ENCODE measurements at regions not wholly inside any gene's neighbourhood (a gene's known extent, or its start where the extent isn't known, plus 50 kb on each side); places are given as distances from the start of the nearest gene placed in this dataset.

DNA sequence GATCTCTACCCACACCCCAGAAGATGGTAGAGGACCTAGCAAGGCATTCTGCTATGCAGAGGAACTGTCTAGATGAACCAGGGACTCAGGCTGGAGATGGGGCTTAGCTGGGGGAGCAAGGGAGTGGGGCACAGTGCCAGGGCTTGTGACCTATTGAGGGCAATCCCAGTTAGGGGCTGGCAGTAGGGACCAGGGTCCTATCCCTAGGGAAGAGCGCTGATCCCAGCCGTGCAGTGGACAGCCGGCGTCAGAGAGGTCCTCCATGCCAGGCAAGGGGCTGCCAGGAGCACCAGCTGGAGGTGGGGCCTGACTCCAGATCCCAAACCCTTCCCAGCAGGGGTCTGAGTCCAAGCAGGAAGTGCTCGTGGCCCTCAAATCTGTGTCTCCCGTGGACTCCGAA is 52.7 kb upstream of the NEURL1B start:
- no peaks in the 10 kb centered on the region for H3K27me3 ChIP-seq (ENCODE audit: insufficient read depth, low read length, poor library complexity, severe bottlenecking)

DNA sequence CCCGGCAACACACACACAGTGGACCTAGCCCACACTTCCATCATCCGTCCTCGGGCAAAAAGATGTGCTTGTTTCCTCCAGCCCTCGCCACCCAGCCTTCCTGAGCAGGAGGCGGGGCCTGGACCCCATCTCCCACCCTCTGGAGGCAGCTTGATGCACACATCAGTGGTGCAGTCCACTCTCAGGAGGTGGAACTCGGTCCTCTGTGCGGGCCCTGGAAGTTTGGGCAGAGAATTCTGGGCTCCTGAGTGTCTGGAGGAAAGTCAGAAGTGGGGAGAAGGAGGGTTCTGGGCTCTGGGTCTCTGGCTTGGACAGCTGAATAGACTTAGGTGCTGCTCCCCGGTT is 54.0 kb upstream of the NEURL1B start:
- H3K4me3 Mint-ChIP-seq: no peak overlapping the region
- CTCF ChIA-PET: no interaction called here
- H3K27me3 Mint-ChIP-seq: peaks cover 9 to 35% of the 10 kb centered on the region in 2 donors

More for the DNA sequence above, 52.7 kb upstream of the NEURL1B start:
- DNase-seq: no peak
- H3K4me1 Mint-ChIP-seq: no peaks in the 10 kb centered on the region
- no peaks in the 10 kb centered on the region for H3K4me1 ChIP-seq (ENCODE audit: insufficient read depth, low read length)
- H3K36me3 ChIP-seq (ENCODE audit: insufficient read depth, low read length): no peaks in the 10 kb centered on the region
- no peaks in the 10 kb centered on the region for H3K9me3 ChIP-seq (ENCODE audit: low read length)
- no peaks in the 10 kb centered on the region for H3K36me3 Mint-ChIP-seq
- no peaks in the 10 kb centered on the region for H3K9me3 Mint-ChIP-seq
- ChIA-PET POLR2A (no interaction called here), CTCF (no interaction called here)
- H3K4me3 Mint-ChIP-seq: no peak overlapping the region
- H3K27ac ChIP-seq (ENCODE audit: low read depth, low read length): no peak overlapping the region
- no peak overlapping the region for H3K4me3 ChIP-seq (ENCODE audit: low read length)
- H3K27me3 Mint-ChIP-seq: peaks cover 5 to 24% of the 10 kb centered on the region in 2 donors
- no peak overlapping the region for H3K27ac Mint-ChIP-seq

DNA sequence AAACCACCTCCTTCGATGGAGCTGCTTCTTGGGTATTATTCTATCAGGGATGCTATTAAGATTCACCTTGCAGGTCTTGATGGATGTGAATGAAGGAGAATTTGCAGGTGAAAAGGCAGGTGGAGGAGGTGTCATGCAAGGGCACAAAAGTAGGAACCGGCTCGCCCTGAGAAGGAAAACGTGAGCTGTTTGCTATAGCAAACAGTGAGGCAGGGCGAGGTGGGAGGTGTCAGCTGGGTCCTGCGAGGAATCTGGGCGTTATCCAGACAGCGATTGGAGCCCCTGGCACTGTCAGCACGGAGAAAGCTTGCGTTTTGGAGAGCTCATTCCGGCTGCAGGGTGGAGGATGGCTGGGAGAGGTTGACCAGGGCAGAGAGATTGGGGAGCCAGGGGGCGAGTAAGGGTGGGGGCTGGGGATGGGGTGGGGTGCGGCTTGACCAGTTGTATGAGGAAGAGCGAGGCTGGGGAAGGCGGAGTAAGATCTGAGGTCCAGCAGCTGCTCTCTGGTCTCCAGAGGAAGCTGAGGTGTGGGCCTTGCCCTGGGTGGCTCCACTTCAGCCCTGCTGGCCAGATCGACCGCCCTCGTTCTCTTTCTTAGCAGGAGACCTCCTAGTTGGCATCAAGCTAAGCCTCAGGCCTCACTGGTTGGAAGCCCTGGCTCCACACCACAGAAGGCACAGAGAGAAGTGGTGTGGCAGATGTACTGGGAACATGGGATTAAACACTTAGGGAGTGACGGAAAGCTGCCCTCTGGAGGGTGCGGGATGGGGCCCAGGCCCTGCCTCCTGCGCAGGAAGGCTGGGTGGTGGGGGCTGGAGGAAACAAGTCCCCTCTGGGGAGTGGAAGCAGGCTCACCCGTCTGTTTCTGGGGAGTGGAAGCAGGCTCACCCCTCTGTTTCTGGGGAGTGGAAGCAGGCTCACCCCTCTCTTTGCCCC is 54.7 kb upstream of the NEURL1B start:
- H3K9me3 Mint-ChIP-seq: no peaks in the 10 kb centered on the region
- no peak overlapping the region for H3K27ac ChIP-seq (ENCODE audit: low read depth, low read length)
- H3K4me1 ChIP-seq (ENCODE audit: insufficient read depth, low read length): no peaks in the 10 kb centered on the region
- no peaks in the 10 kb centered on the region for H3K9me3 ChIP-seq (ENCODE audit: low read length)
- peaks cover 9 to 35% of the 10 kb centered on the region in 2 donors for H3K27me3 Mint-ChIP-seq
- no peak for DNase-seq
- CTCF ChIA-PET: no interaction called here
- POLR2A ChIA-PET: no interaction called here
- H3K27me3 ChIP-seq (ENCODE audit: insufficient read depth, low read length, poor library complexity, severe bottlenecking): no peaks in the 10 kb centered on the region
- H3K4me1 Mint-ChIP-seq: no peaks in the 10 kb centered on the region
- H3K4me3 Mint-ChIP-seq: no peak overlapping the region
- no peaks in the 10 kb centered on the region for H3K36me3 ChIP-seq (ENCODE audit: insufficient read depth, low read length)
- no peaks in the 10 kb centered on the region for H3K36me3 Mint-ChIP-seq
- no peak overlapping the region for H3K4me3 ChIP-seq (ENCODE audit: low read length)
- no peak overlapping the region for H3K27ac Mint-ChIP-seq

More for the DNA sequence above, 54.0 kb upstream of the NEURL1B start:
- H3K36me3 Mint-ChIP-seq: no peaks in the 10 kb centered on the region
- POLR2A ChIA-PET: no interaction called here
- H3K27ac ChIP-seq (ENCODE audit: low read depth, low read length): no peak overlapping the region
- no peaks in the 10 kb centered on the region for H3K36me3 ChIP-seq (ENCODE audit: insufficient read depth, low read length)
- H3K27me3 ChIP-seq (ENCODE audit: insufficient read depth, low read length, poor library complexity, severe bottlenecking): no peaks in the 10 kb centered on the region
- no peaks in the 10 kb centered on the region for H3K9me3 ChIP-seq (ENCODE audit: low read length)
- H3K27ac Mint-ChIP-seq: peak overlapping the region in 1 of 8 donors; percentile 55
- no peaks in the 10 kb centered on the region for H3K4me1 Mint-ChIP-seq
- no peaks in the 10 kb centered on the region for H3K4me1 ChIP-seq (ENCODE audit: insufficient read depth, low read length)
- no peak overlapping the region for H3K4me3 ChIP-seq (ENCODE audit: low read length)
- no peak for DNase-seq
- H3K9me3 Mint-ChIP-seq: no peaks in the 10 kb centered on the region

DNA sequence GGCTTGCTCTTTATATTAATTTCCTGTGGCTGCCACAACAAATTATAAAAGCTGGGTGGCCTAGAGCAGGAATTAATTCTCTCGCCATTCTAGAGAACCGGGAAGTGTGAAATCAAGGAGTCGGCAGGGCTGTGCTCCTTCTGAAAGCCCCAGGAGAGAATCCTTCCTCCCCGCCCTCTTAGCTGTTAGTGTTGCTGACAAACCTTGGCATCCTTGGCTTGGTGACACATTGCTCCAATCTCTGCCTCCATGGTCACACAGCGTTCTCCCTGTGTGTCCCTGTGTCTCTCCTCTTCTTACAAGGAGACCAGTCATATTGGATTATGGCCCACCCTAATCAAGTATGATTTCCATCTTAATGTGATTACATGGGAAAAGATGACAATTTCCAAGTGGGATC is 55.9 kb upstream of the NEURL1B start:
- H3K27me3 Mint-ChIP-seq: peaks cover 11 to 40% of the 10 kb centered on the region in 2 donors
- no peaks in the 10 kb centered on the region for H3K9me3 Mint-ChIP-seq
- ChIA-PET POLR2A (no interaction called here), CTCF (no interaction called here)
- H3K36me3 Mint-ChIP-seq: no peaks in the 10 kb centered on the region
- no peak overlapping the region for H3K4me3 ChIP-seq (ENCODE audit: low read length)
- H3K36me3 ChIP-seq (ENCODE audit: insufficient read depth, low read length): no peaks in the 10 kb centered on the region
- no peaks in the 10 kb centered on the region for H3K27me3 ChIP-seq (ENCODE audit: insufficient read depth, low read length, poor library complexity, severe bottlenecking)
- DNase-seq: no peak
- H3K4me1 ChIP-seq (ENCODE audit: insufficient read depth, low read length): no peaks in the 10 kb centered on the region
- H3K27ac ChIP-seq (ENCODE audit: low read depth, low read length): no peak overlapping the region
- no peaks in the 10 kb centered on the region for H3K4me1 Mint-ChIP-seq
- H3K4me3 Mint-ChIP-seq: no peak overlapping the region
- no peak overlapping the region for H3K27ac Mint-ChIP-seq
- H3K9me3 ChIP-seq (ENCODE audit: low read length): no peaks in the 10 kb centered on the region

DNA sequence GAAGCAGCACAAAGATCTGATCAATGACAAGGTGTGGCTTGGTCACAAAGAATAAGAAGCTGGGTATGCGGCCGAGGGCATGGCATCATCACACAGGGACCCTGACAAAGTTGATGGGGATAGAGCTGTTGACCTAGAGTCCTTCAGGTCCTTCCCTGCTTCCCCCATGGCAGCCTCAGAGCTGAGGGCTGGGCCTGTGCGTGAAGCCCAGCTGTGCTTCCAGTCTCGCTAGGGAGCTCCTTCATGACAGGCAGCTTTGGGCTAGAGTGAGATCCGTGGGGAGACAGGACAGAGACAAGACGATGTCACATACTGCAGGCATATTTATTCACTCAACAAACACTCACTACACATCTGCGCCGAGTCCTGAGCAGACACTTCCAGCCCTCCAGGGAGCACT is 56.4 kb upstream of the NEURL1B start:
- H3K27me3 Mint-ChIP-seq: peaks cover 11 to 44% of the 10 kb centered on the region in 2 donors
- no peak overlapping the region for H3K4me3 Mint-ChIP-seq
- Histone ChIP-seq H3K4me1 (ENCODE audit: insufficient read depth, low read length) (no peaks in the 10 kb centered on the region), H3K4me3 (ENCODE audit: low read length) (no peak overlapping the region), H3K27me3 (ENCODE audit: insufficient read depth, low read length, poor library complexity, severe bottlenecking) (no peaks in the 10 kb centered on the region), H3K9me3 (ENCODE audit: low read length) (no peaks in the 10 kb centered on the region), H3K27ac (ENCODE audit: low read depth, low read length) (no peak overlapping the region), H3K36me3 (ENCODE audit: insufficient read depth, low read length) (no peaks in the 10 kb centered on the region)
- no peak for DNase-seq
- no peaks in the 10 kb centered on the region for H3K4me1 Mint-ChIP-seq
- H3K27ac Mint-ChIP-seq: no peak overlapping the region
- ChIA-PET POLR2A (no interaction called here), CTCF (no interaction called here)
- H3K36me3 Mint-ChIP-seq: no peaks in the 10 kb centered on the region
- H3K9me3 Mint-ChIP-seq: no peaks in the 10 kb centered on the region

DNA sequence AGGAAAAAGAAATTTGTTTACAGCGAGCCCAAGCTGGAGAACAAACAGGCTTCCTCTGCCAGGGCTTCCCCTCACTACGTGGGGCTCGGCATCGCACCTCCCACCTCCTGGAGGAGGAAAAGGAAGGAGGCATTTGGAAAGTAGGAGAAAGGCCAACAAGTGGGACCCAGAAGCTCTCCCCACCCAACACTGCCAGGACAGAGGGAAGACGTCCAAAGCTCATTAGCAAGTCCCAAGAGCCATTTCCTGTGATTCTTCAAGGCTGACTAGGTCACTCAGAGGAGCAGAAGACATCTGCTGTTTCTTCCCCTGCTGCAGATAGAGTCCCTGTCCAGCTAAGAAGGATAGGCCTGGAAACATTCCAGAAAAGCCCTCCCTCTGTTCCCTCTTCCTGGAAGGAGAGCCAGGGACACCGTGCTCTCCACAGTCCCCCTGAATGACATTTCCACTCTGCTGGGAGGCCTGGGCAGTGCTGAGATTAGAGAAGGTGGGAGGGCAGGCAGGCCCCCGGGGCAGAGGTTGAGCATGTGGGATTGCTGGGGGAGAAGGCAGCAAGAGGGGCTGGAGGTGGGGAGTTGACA is 57.0 kb upstream of the NEURL1B start:
- H3K36me3 ChIP-seq (ENCODE audit: insufficient read depth, low read length): no peaks in the 10 kb centered on the region
- Mint-ChIP-seq H3K27ac (no peak overlapping the region), H3K4me1 (no peaks in the 10 kb centered on the region), H3K36me3 (no peaks in the 10 kb centered on the region), H3K9me3 (no peaks in the 10 kb centered on the region), H3K27me3 (peaks cover 11 to 44% of the 10 kb centered on the region in 2 donors), H3K4me3 (no peak overlapping the region)
- CTCF ChIA-PET: no interaction called here
- H3K4me1 ChIP-seq (ENCODE audit: insufficient read depth, low read length): no peaks in the 10 kb centered on the region
- no peak overlapping the region for H3K4me3 ChIP-seq (ENCODE audit: low read length)
- H3K27ac ChIP-seq (ENCODE audit: low read depth, low read length): no peak overlapping the region
- DNase-seq: no peak
- POLR2A ChIA-PET: no interaction called here
- H3K9me3 ChIP-seq (ENCODE audit: low read length): no peaks in the 10 kb centered on the region
- H3K27me3 ChIP-seq (ENCODE audit: insufficient read depth, low read length, poor library complexity, severe bottlenecking): no peaks in the 10 kb centered on the region

DNA sequence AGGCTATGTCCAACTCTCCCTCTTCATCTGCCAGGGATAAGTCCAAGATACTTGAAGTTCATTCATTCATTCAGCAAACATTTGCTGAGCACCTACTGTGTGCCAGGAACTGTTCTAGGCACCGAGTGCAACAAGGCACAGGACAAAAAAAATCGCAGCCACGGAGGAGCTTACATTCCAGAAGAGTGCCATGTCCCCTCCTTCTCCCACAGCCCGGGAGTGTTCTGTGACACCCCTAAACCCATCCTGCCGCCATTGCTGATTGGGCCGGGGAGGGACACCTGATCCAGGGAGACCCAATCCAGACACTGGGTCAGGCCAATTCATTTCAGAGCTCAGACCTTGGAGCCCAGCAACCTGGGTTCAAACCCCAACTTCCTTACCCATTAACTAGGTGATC is 58.1 kb upstream of the NEURL1B start:
- ChIA-PET POLR2A (no interaction called here), CTCF (no interaction called here)
- Mint-ChIP-seq H3K27ac (no peak overlapping the region), H3K36me3 (no peaks in the 10 kb centered on the region), H3K4me1 (no peaks in the 10 kb centered on the region), H3K27me3 (peaks cover 11 to 44% of the 10 kb centered on the region in 2 donors), H3K9me3 (no peaks in the 10 kb centered on the region), H3K4me3 (no peak overlapping the region)
- Histone ChIP-seq H3K27me3 (ENCODE audit: insufficient read depth, low read length, poor library complexity, severe bottlenecking) (no peaks in the 10 kb centered on the region), H3K4me1 (ENCODE audit: insufficient read depth, low read length) (no peaks in the 10 kb centered on the region), H3K27ac (ENCODE audit: low read depth, low read length) (no peak overlapping the region), H3K9me3 (ENCODE audit: low read length) (no peaks in the 10 kb centered on the region), H3K36me3 (ENCODE audit: insufficient read depth, low read length) (no peaks in the 10 kb centered on the region), H3K4me3 (ENCODE audit: low read length) (no peak overlapping the region)
- DNase-seq: no peak

DNA sequence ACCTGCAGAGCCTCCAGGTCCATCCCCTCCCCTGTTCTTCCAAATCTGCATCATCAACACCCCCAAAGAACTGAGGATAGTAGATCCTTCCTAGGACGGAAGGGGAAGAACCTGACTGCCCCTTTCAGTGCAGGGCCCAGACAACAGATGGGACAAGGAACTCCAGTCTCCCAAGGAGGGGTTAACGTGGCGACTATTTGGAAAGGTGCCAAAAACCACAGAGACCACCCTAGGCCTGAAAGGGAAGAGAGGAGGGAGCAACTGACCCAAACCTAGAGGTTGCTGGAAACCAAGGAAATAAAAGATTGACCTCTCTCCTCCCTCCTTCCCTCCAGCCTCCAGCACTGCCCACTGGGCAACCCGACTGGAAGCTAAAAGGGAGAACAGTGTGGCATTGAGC is 59.7 kb upstream of the NEURL1B start:
- Mint-ChIP-seq H3K9me3 (no peaks in the 10 kb centered on the region), H3K36me3 (no peaks in the 10 kb centered on the region), H3K4me3 (no peak overlapping the region), H3K4me1 (no peaks in the 10 kb centered on the region), H3K27me3 (peaks cover 11 to 42% of the 10 kb centered on the region in 2 donors), H3K27ac (no peak overlapping the region)
- no peak for DNase-seq
- H3K9me3 ChIP-seq (ENCODE audit: low read length): no peaks in the 10 kb centered on the region
- no peaks in the 10 kb centered on the region for H3K36me3 ChIP-seq (ENCODE audit: insufficient read depth, low read length)
- H3K27me3 ChIP-seq (ENCODE audit: insufficient read depth, low read length, poor library complexity, severe bottlenecking): no peaks in the 10 kb centered on the region
- H3K4me1 ChIP-seq (ENCODE audit: insufficient read depth, low read length): no peaks in the 10 kb centered on the region
- H3K27ac ChIP-seq (ENCODE audit: low read depth, low read length): no peak overlapping the region
- H3K4me3 ChIP-seq (ENCODE audit: low read length): no peak overlapping the region
- CTCF ChIA-PET: no interaction called here
- POLR2A ChIA-PET: no interaction called here

All from CD8-positive, alpha-beta memory T cell (primary cell).